ENCODE measurements at regions not wholly inside any gene's neighbourhood (a gene's known extent, or its start where the extent isn't known, plus 50 kb on each side); places are given as distances from the start of the nearest gene placed in this dataset.

GRCh38 chr11:79570104-79570503 is 129.3 kb upstream of the TENM4 start:
- no peak for DNase-seq

- no peak for DNase-seq
These were observed 123.6 kb upstream of the TENM4 start for GRCh38 chr11:79564288-79564925.

DNA sequence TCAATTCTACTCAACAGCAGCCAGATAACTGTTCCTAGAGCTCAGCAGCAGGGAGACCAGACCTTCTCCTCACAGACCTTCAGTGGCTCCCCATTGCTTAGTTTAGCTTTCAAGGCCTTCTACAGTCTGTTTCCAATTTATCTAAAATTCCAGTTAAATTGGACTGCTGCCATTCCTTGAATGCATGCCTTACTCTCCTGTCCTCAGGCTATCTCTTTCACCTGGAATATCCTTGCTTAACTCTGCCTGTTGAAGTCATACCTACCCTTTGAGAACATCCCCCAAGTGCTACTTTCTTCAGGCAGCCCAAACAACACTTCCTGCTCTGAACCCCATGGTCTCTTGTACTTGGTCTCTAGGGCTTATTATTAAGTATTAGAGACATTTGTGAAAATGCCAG is 120.7 kb upstream of the TENM4 start:
- DNase-seq, result no peak

GRCh38 chr11:79550809-79551208 is 110.0 kb upstream of the TENM4 start:
- no peak for DNase-seq

GRCh38 chr11:79547256-79547655 is 106.4 kb upstream of the TENM4 start:
- no peak for DNase-seq

DNA sequence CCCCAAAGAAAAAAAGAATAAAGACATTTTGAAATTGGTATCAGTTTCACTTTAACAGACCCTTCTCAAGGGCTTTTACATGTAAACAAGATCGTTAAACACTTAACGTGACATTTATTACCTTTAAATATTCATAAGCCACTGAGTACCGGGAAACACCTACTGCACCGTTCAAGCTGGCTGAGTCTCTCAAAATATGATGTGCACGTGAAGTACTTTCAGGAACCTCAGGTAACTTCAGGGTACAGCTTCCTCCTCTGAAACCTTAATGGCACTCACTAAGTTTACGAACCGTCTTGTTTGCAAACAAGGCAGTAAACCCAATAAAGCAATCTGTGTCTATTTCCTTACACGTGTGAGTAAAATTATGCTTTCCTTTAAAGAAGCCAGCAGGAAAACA is 105.5 kb upstream of the TENM4 start:
- peak; percentile 68 for DNase-seq

GRCh38 chr11:79544361-79544760 is 103.5 kb upstream of the TENM4 start:
- DNase-seq, result no peak

DNA sequence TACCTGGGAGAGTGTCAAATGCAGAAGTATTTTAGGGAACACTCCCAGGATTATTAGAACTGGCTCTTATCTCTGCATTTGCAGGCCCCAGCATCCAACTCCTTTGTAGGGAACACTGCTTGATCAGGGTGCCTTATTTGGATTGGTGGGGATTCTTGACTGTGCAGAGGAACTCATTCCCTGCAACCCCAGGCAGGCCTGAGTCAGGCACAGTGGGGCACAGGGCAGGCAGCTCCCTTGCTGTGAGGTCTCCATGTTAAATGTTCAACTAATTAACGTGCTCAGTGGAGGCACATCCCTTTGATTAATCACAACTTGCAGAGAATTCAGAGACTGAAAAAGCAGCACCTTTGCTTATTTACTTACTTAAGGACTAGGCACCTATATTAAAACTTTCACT is 102.3 kb upstream of the TENM4 start:
- no peak for DNase-seq

GRCh38 chr11:79541466-79541865 is 100.6 kb upstream of the TENM4 start:
- DNase-seq, result no peak

DNA sequence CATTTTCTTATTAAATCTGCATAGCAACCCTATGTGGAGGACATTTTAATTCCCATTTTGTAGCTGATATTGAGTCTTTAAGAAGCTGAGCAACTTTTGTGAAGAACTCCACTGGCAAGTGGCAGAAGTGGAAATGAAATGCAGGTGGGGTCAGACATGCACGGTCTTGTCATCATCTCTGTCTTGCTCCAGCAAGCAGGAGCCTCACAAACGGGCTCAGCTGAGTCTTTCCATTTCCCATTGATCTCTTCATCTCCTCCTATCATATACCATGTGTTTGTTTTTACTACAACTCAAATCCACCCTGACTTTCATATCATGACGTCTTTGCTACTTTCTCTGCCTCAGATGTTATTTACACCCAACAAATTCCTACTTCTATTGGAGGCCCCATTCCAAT is 97.9 kb upstream of the TENM4 start:
- DNase-seq, result no peak

DNA sequence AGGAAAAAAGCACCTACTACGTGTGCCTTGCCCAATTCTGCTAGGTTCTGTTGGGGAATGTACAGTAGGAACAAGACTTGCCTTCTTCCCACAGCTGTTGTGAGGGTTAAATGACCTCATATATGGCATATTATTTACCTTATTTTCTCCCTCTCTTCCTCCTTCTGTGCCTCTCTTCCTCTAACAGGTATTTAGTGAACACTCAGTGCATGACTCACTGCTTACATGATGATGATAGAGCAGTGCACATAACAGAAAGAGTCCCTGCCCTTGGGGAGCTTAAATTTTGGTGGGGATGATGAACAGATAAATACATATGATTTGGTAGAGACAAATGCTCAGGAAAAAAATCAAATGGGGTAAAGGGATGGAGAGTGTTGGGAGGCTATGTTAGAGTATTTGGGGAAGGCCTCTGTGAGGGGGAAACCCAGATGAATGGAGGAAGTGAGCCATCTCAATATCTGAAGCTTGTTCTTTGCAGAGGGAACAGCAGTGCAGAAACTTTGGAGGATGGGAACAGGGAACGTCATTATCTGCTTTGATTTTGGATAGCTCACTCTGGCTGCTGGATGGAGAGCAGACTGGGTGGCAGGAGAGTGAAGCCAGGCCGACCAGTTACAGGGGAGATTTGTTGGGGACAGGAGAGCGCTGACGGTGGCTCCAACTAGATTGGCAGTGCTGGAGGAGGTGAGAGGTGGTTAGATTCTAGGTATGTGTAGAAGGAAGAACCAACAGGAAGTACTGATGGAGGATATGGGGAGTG is 95.5 kb upstream of the TENM4 start:
- no peak for DNase-seq

GRCh38 chr11:79535606-79536005 is 94.8 kb upstream of the TENM4 start:
- DNase-seq, result no peak

GRCh38 chr11:79525257-79525656 is 84.4 kb upstream of the TENM4 start:
- no peak for DNase-seq

- DNase-seq, result no peak
These were observed 81.8 kb upstream of the TENM4 start for GRCh38 chr11:79522626-79523025.

DNA sequence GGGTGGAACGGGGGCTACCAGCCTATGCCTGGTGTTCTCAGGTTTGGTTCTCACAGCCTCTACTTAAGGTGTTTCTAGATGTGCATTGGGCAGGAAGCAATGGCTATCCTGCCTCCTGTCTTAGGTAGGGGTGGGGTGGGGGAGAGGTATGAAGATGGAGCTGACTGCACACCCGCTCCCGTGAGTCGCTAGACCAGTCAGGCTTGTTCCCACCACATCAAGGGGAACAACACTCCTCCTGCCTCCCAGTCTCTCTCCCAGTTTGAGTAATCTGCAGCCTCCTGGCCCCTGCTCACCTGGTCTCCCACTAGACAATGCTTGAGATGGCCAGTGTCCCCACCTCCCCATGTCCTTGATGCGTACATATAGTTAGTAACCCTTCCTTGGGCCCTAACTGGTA is 79.3 kb upstream of the TENM4 start:
- DNase-seq, result no peak

- no peak for DNase-seq
These were observed 75.0 kb upstream of the TENM4 start for GRCh38 chr11:79515781-79516180.

DNA sequence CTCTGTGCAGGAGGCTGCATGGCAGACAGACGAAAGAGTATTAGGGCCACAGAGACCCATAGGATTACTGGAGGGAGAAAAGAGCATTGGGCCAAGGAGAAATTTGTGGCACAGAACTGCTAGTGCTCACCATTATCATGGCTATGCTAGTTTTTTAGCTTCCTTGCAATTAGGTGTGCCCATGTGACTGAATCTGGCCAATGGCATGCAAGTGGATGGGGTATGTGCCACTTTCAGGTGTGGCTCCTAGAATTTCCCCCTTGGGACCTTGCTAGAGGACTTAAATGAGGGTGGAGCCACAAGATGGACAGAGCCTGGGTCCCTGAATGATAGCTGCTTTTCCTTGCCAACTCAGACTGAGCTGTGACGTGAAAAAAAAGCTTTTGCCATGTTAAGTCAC is 73.9 kb upstream of the TENM4 start:
- no peak for DNase-seq

DNA sequence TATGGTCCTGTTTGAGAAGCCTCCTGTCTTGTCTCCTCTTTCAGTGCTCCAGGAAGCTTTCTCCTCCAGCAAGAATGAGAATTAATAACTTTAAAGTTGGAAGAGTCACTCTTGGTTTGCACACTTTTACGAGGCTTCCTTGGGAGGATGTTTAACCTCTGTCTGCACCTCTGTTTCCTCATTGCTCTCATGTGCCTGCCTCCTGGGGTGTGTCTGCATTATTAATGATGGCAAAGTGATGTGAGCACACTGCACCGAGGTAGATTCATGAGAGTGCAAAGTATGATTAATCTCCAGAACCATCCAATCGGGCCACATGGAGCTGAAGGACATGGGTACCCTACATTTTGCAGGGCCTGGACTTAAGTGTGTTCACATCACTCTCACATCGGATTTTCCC is 73.5 kb upstream of the TENM4 start:
- DNase-seq, result no peak

GRCh38 chr11:79512706-79513469 is 72.1 kb upstream of the TENM4 start:
- DNase-seq, result no peak

DNA sequence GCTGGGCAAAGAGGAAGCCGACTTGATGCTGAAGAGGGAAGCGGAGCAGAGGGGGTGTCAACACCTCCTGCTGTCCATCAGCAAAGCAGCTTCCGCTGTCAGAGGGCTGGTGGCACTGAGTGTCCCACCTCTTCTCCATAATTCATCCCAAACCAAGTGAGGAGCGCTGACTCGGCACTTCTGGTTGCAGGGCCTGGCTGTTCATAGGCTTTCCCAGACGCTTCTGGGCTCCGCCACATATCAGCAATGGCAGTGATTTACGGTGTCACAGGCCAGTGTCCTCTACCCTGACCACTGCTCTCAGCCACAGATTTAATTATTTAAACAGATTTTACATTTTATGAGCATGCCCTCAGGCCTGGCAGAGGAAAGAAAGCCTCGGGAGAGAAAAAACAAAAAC is 70.1 kb upstream of the TENM4 start:
- DNase-seq, result no peak

DNA sequence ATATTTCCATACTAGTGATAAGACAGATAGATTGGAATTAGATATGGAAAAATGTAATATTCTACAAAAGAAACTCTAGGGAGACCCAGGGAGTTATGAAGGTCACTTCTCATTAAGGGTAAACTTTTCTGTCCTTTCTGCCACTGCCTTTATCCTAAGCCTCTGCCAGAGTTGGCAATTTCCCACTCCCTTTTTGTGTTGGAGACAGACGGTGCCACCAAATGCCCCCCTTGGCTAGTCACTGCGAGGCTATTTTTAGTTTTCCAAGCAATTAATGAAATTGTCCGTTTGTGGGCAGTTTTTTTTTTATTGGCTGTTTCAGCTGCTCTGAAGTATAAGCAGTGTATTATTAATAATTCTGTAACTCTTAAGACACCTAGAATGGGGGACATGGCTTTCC is 67.6 kb upstream of the TENM4 start:
- no peak for DNase-seq

- DNase-seq, result no peak
These were observed 66.9 kb upstream of the TENM4 start for GRCh38 chr11:79507706-79508105.

GRCh38 chr11:79506734-79507344 is 66.0 kb upstream of the TENM4 start:
- no peak for DNase-seq

DNA sequence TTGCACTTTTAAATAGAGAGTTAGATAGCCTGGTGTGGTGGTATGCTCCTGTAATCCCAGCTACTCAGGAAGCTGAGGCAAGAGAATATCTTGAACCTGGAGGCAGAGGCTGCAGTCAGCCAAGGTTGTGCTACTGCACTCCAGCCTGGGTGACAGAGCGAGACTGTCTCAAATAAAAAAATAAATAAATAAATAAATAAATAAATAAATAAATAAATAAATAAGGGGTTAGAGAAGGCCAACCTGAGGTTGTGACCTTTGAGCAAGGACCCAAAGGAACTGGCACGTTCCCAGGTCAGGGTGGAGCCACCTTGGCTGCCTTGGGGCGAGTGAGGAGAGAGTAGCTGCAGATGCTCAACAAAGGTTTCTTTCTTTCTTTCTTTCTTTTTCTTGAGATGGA is 65.3 kb upstream of the TENM4 start:
- DNase-seq, result no peak

Data from NCI-H526 treated with DMSO at 0.1 percent for 48 hours (cell line).